NK-92 treated with Interleukin-12 subunit alpha and Interleukin-12 subunit beta, amount 100 ng/mL, for 24 hours (cell line): ENCODE measurements at regions not wholly inside any gene's neighbourhood (a gene's known extent, or its start where the extent isn't known, plus 50 kb on each side); places are given as distances from the start of the nearest gene placed in this dataset.
"Not testable (repeated sequence)": the region's sequence is repeated elsewhere in the genome, so short reads cannot be mapped to it uniquely, and the experiment has no call there.

Experiments
- DNase-seq: peaks from one replicate; lab custom pipeline; 2025; lab: John Stamatoyannopoulos, UW

DNA sequence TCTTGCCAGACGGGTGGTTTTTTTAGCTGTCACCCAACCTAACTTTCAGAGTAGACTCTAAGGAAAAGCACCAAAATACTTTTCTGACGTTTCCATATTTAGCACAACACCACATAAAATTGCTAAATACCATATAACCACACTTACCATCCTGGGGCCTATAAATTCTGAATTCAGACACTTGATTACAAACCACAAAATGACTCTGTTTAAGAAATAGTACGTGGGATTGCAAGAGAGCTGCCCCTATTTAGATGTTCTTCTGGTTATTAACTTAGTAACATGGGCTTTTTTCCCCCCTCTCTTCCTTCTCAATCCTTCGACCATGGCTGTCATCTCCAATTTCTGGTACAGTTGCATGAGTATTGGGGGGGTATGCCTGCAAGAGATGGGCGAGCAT, 287.7 kb downstream of the BMP4 start:
- DNase-seq, result no peak

DNA sequence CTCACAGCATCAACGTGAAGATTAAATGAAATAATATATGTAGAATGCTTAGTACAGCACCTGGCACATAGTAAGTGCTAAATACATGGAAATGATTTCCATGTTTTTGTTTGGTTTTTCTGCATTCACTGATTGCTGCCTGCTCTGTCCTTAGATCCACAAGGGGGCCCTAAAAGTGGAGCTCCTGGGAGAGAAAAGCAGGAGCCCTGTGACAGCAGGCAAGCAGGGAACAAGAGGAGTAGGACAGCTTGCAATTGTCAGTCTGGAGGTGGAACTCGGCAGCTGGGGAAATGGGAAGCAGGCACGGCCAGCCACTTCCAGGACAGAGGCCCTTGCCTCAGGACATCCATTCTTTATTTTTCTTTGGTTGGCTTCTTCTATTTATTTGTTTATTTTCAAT, 292.9 kb downstream of the BMP4 start:
- no peak for DNase-seq

DNA sequence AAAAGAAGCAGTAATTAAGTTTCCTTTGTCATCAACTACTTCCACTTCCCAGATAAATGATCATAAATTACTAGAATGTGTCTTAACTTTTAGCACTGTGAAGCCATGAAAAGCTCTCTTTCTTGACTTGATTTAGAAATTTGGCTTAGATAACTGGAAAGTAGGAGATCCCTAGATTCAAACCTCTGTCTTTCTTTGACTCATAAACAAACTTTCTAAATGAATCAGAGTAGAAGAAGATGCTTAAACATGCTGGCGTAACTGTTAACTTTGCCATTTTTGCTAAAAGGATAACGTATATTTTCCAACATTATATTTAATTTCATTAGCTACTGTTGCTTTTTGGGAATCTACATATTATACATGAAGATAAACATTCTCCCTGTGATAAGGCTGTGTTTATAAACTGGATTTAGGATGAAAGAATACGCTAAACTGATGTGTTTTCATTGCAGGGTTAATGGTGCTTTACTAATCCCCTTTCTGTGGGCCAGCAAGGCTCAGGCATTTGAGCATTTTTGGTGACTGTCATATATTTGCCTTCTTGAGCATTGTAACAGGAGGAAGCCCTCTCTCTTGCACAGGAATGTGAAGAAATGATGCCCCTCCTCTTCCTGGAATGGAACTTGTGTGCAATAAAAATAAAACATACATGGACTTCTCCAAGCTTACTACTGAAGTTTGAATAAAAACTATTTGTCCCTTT, 301.4 kb downstream of the BMP4 start:
- no peak for DNase-seq

DNA sequence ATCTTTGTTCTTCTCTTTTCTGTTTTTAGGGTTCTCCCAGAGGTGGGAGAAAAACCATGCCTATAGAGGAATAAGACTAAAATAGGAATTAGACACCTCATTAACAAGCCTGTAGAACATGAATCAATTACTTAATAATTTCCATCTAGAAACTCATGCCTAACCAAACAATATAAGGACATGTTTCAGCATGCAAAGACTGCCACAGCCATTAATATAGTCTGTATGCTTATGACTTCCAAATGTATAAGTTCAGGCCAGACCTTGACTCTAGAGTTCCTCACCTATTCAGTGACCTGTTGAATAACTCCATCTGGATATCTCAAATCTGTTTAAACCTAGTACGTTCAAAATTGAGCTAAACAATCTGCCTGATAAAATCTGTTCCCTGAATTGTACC, 304.6 kb downstream of the BMP4 start:
- DNase-seq, result no peak

DNA sequence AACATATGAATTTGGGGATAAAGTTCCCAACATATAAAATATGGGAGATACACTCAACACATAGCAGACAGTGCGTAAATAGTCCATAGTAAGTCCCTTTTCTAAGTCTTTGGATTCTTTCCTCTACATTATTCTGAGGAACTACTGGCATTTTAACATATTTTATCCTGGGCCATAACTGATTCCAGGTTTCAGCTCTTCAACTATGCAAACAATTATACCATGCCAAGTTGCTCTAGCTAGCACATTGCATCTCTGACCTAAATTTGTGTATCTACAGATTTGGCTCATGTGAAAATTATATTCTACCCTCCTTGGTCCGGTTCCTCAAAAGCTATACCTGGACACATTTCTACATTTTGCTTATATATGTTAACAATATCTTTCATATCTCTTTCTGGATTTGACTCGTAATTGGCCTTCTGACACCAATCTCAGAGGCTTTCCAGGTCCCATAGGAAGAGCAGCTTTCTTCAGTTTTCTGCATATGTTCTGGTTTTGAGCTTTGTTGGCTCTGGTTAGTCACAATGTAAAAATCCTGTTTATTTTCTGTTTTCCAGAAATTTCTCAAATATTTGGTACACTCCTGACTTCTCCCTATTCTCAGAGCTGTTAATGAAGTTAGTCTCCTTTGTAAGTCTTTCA, 305.4 kb downstream of the BMP4 start:
- DNase-seq, result no peak

DNA sequence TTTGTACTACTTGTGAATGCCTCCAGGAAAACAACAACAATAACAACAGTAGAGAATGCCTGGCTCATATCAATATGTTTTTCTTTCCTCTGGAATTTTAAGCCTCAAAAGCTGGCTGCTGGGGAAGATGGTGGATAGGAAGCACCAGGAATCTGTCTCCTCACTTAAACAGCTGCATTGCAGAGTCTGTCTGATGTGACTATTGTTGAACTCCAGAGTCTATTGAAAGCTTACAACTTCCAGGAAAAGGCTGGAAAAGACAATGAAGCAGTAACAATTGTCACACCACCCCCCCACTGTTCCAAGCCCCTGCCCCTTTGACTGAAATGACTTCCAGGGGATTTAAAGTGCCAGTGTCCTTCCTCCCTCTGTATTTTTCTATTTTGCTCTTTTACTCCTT, 309.7 kb downstream of the BMP4 start:
- DNase-seq, result no peak

DNA sequence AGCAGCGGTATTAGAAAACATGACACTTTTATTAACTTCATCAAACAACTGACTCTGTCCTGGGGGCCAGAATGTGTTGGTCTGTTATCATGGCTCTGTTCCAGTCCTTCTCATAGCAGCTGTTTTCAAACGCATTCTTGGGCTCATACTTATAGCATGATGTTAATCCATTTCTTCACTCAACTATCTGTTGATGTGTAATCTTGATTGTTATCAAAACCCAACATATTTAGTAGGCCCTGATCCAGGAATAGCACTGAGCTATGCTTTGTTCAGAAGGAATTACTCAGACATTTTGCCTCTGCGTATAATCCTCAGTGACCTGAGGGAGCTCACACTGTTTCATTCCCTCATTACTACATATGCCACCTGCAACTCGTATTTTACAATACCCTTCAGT, 315.9 kb downstream of the BMP4 start:
- no peak for DNase-seq

DNA sequence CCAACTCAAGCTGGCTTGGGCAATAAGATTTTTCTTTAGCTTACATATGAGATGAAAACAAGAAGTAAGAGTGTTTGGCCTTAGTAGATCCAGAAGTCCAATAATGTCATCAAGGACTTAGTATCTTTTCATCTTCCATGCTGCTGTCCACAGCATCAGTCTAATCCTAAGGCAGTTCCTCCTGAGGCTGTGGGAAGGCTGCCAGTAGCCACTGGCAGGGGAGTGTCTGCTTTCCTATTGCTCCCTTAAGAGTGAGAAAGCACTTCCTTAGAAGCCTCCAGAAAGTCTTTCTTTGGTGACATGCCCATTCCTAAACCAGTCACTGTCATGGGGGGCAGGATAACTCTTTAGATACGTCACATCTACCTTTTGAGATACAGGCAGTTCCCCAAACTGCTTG, 317.7 kb downstream of the BMP4 start:
- no peak for DNase-seq

DNA sequence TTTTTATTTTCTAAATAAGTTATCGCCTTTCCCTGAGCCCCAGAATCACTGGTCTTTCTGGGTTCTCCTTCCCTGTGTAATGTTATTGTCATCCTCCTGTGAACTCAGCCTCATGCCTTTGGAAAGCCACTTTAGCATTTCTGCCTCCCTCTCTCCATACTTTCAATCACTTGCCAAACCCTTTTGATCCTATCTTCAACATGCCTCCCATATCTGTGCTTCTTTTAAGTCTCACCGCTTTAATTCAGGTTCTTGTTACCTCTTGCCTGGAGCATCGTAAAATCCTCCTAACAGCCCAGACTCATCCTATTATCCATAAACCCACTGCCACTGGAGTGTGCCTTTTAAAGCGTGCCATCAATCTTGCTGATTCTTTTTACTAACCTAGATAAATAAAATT, 321.8 kb downstream of the BMP4 start:
- DNase-seq, result no peak

DNA sequence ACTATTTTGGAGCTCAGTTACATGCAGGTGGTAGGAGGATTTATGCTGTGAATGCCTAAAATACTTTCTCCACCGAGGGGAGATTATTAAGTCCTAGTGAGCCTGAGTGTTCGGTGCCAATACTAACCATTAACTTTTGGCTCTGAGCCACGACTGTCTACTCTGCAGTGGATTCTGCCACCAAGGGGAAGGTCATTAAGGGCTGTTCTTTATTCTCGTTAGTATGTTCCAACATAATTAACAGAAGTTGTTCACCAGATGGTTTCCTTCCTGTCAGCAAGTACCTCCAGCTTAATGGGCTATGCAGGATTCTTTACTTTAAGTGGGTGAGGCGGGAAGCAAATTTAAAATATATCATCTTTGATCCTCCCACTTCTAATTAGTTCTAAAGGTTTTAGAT, 326.3 kb downstream of the BMP4 start:
- DNase-seq, result no peak

DNA sequence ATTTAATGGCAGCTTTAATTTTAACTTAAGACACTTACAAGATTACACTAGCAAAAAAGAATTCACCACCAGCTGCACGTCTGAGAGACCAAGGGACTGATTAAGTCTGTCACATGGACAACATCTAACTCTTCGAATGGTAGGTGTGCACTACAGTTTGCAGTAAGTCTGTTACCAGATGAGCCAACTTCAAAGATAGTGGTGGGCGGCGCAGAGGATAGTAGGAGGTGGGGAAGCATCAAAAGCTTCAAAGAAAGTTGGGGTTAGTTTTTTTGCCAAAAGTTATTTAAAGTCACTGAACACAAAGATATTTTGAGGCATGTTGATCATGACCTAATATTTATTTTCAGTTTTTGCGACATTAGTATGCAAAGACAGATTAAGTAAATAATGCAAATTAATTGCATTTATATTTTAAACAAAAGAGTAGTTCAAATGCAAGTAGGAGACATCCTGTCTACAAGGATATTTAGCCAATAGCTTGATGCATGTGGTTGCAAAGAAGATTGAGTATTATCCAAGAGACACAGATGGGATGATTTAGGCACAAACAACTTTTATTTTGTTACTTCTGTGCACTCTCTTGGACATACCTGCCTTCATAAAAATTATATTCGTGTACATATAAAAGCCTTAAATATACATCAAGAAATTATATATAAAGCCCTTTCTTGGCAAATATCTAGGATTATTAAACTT, 327.7 kb downstream of the BMP4 start:
- no peak for DNase-seq

DNA sequence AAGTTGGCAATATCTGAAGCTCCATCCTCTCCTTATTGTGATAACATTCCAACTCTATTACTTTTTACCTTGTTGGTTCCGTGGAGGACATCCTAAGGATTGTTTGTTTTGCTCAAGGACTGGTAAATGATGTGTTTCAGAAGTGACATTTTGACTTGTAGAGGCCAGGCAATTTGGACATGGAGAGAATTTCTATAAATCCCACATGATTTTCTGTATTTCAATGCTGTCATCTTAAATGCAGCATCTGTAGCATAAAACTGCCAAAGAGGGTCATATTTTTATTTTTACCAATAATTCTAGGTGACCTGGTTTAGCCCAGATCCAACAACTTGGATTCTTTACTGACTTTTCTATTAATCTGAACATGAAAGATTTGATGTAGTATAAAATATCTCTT, 328.4 kb downstream of the BMP4 start:
- no peak for DNase-seq

DNA sequence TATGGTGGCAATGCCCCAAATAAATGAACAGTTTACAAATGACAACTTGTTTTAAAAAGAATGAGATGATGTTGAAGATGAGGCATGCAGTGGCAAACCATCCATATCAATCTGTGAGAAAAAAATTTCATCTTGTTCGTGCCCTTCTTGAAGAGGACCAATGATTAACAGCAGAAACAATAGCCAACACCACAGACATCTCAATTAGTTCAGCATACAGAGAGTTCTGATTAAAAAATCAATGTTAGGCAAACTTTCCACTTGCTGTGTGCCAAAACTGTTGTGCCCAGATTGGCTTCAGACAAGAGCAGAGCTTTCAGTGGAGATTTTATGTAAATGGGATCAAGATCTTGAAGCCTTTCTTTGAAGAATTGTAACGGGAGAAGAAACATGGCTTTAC, 329.9 kb downstream of the BMP4 start:
- DNase-seq, result no peak

DNA sequence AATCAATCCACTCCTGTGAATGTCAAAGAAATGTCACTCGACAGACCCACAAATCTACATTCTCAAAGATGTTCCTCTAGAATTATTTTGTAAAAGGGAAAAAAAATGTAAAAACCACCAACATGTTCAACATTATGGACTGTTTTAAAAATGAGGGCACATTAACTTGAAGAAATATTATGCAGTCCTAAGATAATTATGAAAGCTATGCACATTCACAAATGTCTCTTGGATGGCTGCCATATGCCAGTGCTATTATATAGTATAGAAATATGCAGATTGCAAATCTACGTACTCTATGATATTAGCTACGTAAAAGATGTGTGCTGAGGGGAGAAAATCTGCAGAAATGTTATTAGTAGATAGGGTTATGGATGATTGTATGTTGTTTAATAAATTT, 334.2 kb downstream of the BMP4 start:
- no peak for DNase-seq

DNA sequence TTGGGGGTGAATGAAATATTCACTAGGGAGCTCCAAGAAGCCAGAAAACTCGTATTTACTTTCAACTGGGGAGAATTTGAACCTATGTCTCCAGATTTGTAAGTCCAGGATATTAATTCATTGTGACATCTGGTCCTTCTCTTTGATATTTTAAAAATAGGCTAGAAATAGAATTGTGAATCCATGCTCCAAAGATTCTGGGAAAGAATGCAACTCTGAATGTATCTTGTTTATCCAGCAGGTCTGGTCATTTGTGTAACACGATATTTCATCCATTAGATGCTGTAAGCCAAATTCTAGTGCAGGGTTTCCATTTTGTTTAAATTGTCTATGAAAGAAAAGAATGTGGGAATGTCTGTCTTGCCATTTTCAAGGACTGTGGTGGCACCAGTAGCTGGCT, 334.7 kb downstream of the BMP4 start:
- DNase-seq, result no peak

DNA sequence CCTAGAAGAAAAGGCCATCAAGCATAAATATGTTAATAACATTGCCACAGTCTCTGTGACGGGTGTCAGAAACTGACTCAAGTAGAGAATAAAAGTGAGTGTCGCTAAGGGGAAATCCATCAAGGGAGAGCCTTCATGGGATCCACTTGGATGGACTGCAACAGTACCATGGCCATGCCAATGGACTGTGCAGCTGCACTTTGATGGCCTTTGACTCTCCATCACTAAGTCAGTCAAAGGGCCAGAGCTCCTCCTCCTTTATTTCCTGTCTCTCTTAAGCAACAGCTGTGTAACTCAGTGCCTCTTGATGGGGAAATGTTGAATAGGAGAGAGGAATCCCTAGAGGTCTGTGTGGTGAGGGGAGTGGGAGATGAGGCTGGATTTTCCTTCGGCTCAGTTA, 335.2 kb downstream of the BMP4 start:
- no peak for DNase-seq

DNA sequence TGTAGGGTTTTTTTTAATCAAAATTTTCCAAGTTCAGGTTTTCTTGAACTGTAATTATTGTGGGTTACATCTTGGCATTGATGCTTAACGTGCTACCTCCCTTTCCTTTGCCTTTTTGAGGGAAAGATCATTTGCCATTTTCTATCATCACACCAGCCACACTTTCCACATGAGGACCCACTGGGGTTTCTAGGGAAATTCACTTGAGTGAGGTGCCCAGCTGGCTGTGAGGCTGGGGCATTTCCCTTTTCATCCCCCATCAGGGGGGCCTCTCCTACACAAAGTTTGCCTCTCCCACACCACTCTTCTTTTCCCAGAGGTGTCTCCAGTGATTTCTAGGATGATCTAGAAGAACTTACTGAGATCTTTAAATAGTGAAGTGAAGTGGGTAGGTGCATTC, 335.7 kb downstream of the BMP4 start:
- DNase-seq, result no peak

DNA sequence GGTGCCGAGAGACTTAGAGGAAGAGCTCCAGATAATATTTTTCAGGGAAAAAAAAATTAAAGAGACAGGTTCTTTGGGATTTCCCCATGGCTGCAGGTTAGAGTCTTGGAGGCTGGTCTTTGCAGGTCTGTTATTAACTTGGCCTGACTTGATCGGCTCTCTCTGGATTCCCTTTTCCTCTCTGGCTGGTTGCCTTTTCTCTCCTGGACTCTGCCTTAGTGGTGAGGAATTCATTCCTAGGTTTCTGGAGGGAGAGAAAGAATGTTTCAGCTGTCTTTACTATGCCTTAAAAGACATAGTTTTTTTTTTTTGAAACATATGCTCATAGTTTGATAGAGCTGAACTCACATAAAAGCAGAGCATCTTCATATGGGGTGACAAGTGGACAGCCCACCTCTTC, 336.3 kb downstream of the BMP4 start:
- DNase-seq, result no peak

DNA sequence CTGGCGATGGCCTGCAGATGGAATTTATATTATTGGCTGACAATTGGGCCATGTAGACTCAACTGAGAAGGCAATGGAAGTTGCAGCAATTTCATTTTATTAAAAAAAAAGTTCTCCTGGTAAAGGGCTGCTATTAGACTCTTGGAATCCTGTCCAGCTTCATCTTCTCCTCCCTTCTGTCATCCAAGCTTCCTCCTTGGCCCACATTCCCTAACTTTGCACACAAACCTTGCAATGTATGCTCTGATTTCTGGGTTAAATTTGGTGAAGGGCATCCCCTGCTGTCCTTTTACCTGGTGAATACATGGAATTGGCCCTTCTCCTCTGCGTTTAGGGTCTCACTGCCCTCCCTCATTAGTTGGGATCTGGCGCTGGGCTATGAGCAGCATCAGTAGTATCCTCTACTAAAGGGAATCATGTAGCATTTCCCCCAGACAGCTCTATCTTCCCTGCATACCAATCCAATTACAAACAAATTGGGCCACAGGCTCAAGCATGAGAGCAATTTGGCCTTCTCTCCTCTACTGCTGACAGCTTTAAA, 336.9 kb downstream of the BMP4 start:
- DNase-seq, result no peak

DNA sequence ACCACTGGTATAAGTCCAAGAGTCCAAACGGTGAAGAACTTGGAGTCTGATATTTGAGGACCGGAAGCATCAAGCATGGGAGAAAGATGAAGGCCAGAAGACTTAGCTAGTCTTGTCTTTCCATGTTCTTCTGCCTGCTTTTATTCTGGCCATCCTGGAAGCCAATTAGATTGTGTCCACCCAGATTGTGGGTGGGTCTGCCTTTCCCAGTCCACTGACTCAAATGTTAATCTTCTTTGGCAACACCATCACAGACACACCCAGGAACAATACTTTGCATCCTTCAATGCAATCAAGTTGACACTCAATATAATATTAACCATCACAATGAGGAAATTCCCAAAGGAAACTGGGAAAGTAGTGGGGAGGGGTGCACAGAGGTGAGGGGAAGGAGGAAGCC, 340.1 kb downstream of the BMP4 start:
- DNase-seq, result not testable (repeated sequence)

DNA sequence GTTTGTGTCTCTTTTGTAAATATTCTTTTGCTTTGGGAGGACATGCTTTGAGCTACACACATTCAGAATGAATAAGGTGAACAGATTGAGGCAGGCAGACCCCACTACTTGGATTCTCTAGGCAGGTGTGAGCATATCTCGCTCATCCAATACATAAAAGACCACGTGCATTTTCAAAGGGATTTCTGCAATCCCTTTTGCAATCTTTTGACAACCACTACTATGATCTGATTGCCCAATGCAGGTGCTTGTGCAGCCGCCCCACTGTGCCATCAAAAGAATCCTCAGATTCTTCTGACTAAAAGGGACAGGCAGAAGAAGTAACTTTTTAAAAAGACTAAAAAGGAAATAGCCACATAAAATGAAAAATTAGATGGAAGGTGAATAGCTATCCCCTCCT, 341.4 kb downstream of the BMP4 start:
- DNase-seq, result no peak

DNA sequence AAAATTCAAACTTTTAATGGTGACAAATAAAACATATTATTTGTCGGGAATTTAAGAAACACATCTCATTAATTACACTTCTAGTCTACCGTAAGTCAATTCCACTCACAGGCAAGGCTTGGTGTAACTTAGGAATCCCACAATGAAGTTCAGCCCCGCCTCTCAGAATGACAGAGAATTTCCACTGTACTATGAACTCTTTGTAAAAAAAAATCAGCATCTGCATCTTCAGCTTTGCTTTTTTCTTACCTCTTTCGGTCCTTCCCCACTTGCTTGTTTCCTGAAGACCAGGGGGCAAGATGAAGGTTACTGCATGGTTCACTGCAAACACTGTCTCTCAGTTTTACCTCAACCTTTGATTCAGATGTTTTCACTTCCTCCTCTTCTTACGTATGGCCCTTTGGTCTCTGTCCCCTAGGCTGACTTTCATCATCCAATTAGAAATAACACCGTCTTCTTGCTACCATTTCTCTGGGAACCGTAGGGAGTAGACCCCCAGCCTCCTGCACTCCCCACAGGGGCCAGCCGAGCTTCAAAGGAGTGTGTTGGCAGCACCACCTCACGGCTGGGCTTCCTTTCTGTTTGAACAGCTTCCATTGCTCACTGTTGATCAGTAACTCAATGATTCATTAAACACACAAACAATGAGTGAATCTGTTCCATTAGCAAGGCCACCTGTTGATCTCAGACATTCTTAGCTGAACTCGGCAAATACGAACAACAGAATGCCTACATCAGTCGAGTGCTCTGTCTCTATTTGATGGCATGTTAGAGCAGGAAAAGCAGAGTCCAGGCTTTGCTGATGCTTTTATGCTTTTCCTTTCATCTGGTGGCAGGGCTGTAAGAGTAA, 343.0 kb downstream of the BMP4 start:
- DNase-seq, result no peak
